Fibroblast of mammary gland (primary cell): ENCODE measurements at regions not wholly inside any gene's neighbourhood (a gene's known extent, or its start where the extent isn't known, plus 50 kb on each side); places are given as distances from the start of the nearest gene placed in this dataset.

Experiments used
- DNase-seq: peaks from one replicate; pipeline ENCODE4 v3.0.0-alpha.2; 2010; ENCODE audit warnings: low read depth
- H3K4me3 ChIP-seq: 2 replicates; pipeline ENCODE4 v1.5.1; 2011; ENCODE audit warnings: low read depth, mild to moderate bottlenecking, low read length, moderate library complexity; ENCODE audit not compliant: control insufficient read depth
- CTCF ChIP-seq: conservative IDR thresholded peaks from 2 replicates; pipeline ENCODE4 v1.5.1; 2011; ENCODE audit warnings: low read depth, low read length, inconsistent platforms; ENCODE audit not compliant: control insufficient read depth, insufficient read depth

GRCh38 chr7:52909131-52909530 is 126.3 kb upstream of the POM121L12 start:
- no peak overlapping the region for H3K4me3 ChIP-seq
- DNase-seq = no peak
- no peak for TF ChIP-seq CTCF

GRCh38 chr7:52897713-52898112 is 137.7 kb upstream of the POM121L12 start:
- no peak for TF ChIP-seq CTCF
- H3K4me3 ChIP-seq = no peak overlapping the region
- DNase-seq = no peak

DNA sequence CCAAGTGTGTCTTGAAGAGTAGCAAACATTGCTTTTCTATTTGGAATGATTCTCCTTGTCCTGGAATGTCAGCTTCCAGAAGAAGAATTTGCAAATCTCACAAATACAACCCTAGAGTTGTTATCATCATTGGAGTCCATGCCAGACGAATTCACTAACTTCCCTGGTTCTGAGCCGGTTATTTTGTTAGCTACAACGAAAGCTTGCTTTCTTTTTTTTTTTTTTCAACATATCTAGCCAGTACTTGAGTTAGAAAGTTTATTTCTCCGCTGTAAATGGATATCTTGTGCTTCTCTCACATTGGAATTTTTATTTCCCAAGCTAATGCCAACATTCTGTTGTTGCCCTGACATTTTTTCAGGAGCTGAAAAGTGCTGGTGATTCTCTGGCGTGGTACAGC is 138.1 kb upstream of the POM121L12 start:
- no peak overlapping the region for H3K4me3 ChIP-seq
- DNase-seq = no peak
- TF ChIP-seq CTCF = no peak

GRCh38 chr7:52877240-52877639 is 158.2 kb upstream of the POM121L12 start:
- no peak for DNase-seq
- no peak for TF ChIP-seq CTCF
- no peak overlapping the region for H3K4me3 ChIP-seq

- no peak overlapping the region for H3K4me3 ChIP-seq
- no peak for DNase-seq
- TF ChIP-seq CTCF = no peak
Measured at GRCh38 chr7:52876402-52876801, 159.0 kb upstream of the POM121L12 start.

GRCh38 chr7:52863652-52864051 is 171.8 kb upstream of the POM121L12 start:
- DNase-seq = no peak
- no peak for TF ChIP-seq CTCF
- H3K4me3 ChIP-seq = no peak overlapping the region

GRCh38 chr7:52862321-52862720 is 173.1 kb upstream of the POM121L12 start:
- no peak for DNase-seq
- TF ChIP-seq CTCF = no peak
- H3K4me3 ChIP-seq = no peak overlapping the region
